ENCODE measurements at regions not wholly inside any gene's neighbourhood (a gene's known extent, or its start where the extent isn't known, plus 50 kb on each side); places are given as distances from the start of the nearest gene placed in this dataset.

DNA sequence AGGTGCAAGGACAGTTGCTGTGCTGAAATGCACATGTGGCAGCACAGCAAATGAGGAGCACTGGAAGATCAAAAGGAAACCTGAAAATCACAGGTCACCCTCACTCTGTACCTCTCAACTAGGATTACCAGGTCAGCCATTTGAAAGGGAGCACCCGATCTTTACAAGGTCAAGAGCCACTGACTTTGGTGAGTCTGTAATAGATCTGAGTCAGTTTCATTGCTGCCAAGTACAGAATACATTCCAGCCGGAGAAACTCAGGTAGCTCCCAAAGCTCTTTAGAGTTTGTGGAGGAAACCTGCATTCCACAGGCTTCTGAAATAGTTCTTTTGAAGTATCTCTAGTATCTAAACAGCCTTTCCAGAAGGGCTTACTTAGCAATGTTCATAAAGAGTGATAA lies 217.5 kb downstream of the SNX13 start:
- TF ChIP-seq, protein P1, sequence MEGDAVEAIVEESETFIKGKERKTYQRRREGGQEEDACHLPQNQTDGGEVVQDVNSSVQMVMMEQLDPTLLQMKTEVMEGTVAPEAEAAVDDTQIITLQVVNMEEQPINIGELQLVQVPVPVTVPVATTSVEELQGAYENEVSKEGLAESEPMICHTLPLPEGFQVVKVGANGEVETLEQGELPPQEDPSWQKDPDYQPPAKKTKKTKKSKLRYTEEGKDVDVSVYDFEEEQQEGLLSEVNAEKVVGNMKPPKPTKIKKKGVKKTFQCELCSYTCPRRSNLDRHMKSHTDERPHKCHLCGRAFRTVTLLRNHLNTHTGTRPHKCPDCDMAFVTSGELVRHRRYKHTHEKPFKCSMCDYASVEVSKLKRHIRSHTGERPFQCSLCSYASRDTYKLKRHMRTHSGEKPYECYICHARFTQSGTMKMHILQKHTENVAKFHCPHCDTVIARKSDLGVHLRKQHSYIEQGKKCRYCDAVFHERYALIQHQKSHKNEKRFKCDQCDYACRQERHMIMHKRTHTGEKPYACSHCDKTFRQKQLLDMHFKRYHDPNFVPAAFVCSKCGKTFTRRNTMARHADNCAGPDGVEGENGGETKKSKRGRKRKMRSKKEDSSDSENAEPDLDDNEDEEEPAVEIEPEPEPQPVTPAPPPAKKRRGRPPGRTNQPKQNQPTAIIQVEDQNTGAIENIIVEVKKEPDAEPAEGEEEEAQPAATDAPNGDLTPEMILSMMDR (IDR thresholded peaks at IDR 0.05; ENCODE audit: low read depth, low read length) = no peak
- no peak overlapping the region for H3K4me3 ChIP-seq (ENCODE audit: low read depth, low read length)

DNA sequence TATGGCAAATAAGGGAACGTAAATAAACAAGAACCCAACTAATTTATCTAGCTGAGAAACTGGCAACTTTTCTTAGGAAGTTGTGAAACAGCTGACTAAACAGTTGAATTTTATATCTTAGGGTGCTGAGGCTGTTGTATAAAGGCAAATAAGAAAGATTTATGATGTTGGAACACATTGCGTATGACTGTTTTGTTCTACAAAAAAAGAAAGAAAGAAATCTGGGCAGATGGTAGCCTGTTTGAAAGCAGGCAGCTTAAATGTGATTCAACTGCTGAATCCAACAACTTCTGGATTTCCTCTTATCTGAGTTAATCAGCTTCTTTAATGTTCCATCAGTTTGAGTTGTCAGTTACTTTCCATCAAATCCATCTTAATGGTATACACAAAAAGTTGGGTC lies 214.5 kb downstream of the SNX13 start:
- no peak overlapping the region for H3K4me3 ChIP-seq (ENCODE audit: low read depth, low read length)
- TF ChIP-seq, protein P1 (IDR thresholded peaks at IDR 0.05; ENCODE audit: low read depth, low read length) = no peak

DNA sequence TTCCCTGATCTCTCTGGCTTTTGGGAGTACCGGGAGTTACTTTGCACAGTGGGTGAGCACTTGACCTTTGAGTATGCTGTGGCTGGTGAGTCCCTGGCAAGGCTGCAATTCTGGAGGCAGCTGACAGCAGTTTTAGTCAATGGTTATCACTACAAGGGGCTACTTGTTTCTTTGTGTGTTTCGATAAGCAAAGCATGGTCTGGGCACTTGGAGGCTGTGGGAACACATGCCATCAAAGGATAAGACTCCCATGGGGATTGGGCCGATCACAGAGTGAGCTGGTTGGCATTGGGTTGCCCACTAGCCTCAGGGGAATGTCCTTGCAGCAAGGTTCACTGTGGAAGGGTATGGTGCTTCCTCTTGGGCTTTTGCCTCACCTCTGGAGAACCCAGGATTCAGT lies 208.2 kb downstream of the SNX13 start:
- TF ChIP-seq, protein P1 (IDR thresholded peaks at IDR 0.05; ENCODE audit: low read depth, low read length) = no peak
- no peak overlapping the region for H3K4me3 ChIP-seq (ENCODE audit: low read depth, low read length)
